ENCODE measurements at regions not wholly inside any gene's neighbourhood (a gene's known extent, or its start where the extent isn't known, plus 50 kb on each side); places are given as distances from the start of the nearest gene placed in this dataset.

DNA sequence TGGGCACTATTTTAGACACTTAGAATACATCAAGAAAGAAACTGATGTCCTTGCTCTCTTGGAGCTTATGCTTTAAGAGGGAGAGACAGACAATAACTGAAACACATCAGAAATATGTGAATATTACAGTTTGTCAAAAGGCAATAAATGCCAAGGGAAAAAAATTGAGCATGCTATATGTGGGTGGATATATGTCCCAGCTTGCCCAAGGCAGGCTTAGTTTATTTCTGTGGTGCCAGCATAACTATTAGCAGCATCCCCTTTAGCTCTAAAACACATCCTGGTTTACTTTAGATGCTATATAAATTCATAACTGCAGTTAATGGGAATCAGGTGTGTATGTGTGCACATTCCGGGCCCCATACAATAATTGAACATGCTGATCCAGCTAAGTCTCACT, 191.2 kb upstream of the PDZRN3 start:
- TF ChIP-seq EZH2 (optimal IDR thresholded peaks at IDR 0.05; ENCODE audit: low read depth, low read length), result no peak
- TF ChIP-seq, protein P1, sequence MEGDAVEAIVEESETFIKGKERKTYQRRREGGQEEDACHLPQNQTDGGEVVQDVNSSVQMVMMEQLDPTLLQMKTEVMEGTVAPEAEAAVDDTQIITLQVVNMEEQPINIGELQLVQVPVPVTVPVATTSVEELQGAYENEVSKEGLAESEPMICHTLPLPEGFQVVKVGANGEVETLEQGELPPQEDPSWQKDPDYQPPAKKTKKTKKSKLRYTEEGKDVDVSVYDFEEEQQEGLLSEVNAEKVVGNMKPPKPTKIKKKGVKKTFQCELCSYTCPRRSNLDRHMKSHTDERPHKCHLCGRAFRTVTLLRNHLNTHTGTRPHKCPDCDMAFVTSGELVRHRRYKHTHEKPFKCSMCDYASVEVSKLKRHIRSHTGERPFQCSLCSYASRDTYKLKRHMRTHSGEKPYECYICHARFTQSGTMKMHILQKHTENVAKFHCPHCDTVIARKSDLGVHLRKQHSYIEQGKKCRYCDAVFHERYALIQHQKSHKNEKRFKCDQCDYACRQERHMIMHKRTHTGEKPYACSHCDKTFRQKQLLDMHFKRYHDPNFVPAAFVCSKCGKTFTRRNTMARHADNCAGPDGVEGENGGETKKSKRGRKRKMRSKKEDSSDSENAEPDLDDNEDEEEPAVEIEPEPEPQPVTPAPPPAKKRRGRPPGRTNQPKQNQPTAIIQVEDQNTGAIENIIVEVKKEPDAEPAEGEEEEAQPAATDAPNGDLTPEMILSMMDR (IDR thresholded peaks at IDR 0.05; ENCODE audit: low read length), result no peak
- no peak for TF ChIP-seq EZH2phosphoT487 (IDR thresholded peaks at IDR 0.05; ENCODE audit: low read length)
